GM12873 (cell line): ENCODE measurements at regions not wholly inside any gene's neighbourhood (a gene's known extent, or its start where the extent isn't known, plus 50 kb on each side); places are given as distances from the start of the nearest gene placed in this dataset.

Experiments
- CTCF ChIP-seq: IDR thresholded peaks from 2 replicates; pipeline ENCODE4 v1.5.1; 2012; ENCODE audit warnings: low read depth, mild to moderate bottlenecking, moderate library complexity, low read length, control low read depth; ENCODE audit not compliant: insufficient read depth; ENCODE audit errors: missing control alignments

- no peak for TF ChIP-seq CTCF
Measured at GRCh38 chr11:7874056-7874455, 57.0 kb downstream of the OR10A6 start.

GRCh38 chr11:7872890-7873289 lies 58.2 kb downstream of the OR10A6 start:
- TF ChIP-seq CTCF = no peak

- no peak for TF ChIP-seq CTCF
Measured at GRCh38 chr11:7871056-7871455, 60.0 kb downstream of the OR10A6 start.

GRCh38 chr11:7869467-7869866 lies 61.6 kb downstream of the OR10A6 start:
- TF ChIP-seq CTCF = no peak

- TF ChIP-seq CTCF = no peak
Measured at GRCh38 chr11:7858006-7858405, 61.3 kb upstream of the OR5P2 start.

DNA sequence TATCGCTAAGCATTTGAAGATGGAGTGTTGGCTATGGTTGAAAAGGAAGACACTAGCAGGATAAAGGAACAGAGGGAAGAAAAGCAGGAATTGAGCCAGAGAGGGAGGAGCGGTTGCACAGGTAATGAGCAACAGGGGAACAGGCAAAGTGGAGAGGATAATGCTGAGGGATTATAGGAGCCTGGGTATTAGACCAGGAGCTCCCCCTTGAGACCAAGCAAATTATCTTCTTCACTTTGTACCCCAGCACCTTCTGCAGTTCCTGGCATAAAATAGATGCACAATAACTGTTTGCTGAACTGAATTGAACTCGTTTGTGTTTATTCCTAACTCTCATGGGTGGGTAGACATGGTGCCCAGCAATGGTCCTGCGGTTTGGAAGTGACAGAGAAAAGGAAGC lies 54.6 kb upstream of the OR5P2 start:
- TF ChIP-seq CTCF = peak; percentile 22

DNA sequence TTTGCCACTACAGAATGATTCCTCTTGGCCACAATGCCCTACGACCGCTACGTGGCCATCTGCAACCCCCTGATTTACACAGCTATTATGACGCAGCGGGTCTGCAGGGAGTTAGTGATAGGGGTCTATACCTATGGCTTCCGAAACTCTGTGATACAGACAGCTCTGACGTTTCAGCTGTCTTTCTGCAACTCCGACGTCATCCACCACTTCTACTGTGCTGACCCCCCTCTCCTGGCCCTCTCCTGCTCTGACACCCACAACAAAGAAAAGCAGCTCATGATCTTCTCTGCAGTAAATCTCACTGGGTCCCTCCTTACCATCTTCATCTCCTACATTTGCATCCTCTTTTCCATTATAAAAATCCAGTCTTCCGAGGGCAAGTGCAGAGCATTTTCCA lies 52.3 kb upstream of the OR5P2 start:
- no peak for TF ChIP-seq CTCF
